Fibroblast of lung (primary cell): ENCODE measurements at regions not wholly inside any gene's neighbourhood (a gene's known extent, or its start where the extent isn't known, plus 50 kb on each side); places are given as distances from the start of the nearest gene placed in this dataset.

Source experiments
- EZH2 ChIP-seq: IDR thresholded peaks from 2 replicates; pipeline ENCODE4 v1.5.1; 2012; ENCODE audit warnings: low read length, control low read depth, mild to moderate bottlenecking; ENCODE audit errors: missing control alignments
- TF ChIP-seq, protein P1 (sequence below), 2 donors: IDR thresholded peaks in 1 of 2; conservative IDR thresholded peaks in 1 of 2; 1 replicate in 1 of 2; 2 replicates in 1 of 2; pipeline ENCODE4 v1.5.1; 2011 to 2012; ENCODE audit warnings: low read length in 2 of 2, control low read depth in 1 of 2, inconsistent platforms in 1 of 2, low read depth in 1 of 2, mild to moderate bottlenecking in 1 of 2

- TF ChIP-seq, protein P1, sequence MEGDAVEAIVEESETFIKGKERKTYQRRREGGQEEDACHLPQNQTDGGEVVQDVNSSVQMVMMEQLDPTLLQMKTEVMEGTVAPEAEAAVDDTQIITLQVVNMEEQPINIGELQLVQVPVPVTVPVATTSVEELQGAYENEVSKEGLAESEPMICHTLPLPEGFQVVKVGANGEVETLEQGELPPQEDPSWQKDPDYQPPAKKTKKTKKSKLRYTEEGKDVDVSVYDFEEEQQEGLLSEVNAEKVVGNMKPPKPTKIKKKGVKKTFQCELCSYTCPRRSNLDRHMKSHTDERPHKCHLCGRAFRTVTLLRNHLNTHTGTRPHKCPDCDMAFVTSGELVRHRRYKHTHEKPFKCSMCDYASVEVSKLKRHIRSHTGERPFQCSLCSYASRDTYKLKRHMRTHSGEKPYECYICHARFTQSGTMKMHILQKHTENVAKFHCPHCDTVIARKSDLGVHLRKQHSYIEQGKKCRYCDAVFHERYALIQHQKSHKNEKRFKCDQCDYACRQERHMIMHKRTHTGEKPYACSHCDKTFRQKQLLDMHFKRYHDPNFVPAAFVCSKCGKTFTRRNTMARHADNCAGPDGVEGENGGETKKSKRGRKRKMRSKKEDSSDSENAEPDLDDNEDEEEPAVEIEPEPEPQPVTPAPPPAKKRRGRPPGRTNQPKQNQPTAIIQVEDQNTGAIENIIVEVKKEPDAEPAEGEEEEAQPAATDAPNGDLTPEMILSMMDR (conservative IDR thresholded peaks at IDR 0.05 in 1 of 2, IDR thresholded peaks at IDR 0.05 in 1 of 2; ENCODE audit: low read depth in 1 of 2, low read length in 2 of 2): no peak
- TF ChIP-seq EZH2: no peak
Observed at GRCh38 chr2:39570614-39571013, 95.1 kb upstream of the TMEM178A start.
